Endothelial cell of umbilical vein (primary cell): ENCODE measurements at regions not wholly inside any gene's neighbourhood (a gene's known extent, or its start where the extent isn't known, plus 50 kb on each side); places are given as distances from the start of the nearest gene placed in this dataset.

Source experiments
- EZH2 ChIP-seq: IDR thresholded peaks from 2 replicates; pipeline ENCODE4 v1.6.1; 2012; ENCODE audit warnings: borderline replicate concordance, low read depth, mild to moderate bottlenecking, moderate library complexity, low read length, inconsistent platforms; ENCODE audit not compliant: severe bottlenecking
- TF ChIP-seq, protein P1 (sequence below), 2 donors: IDR thresholded peaks; 1 replicate in 1 of 2; 2 replicates in 1 of 2; pipeline ENCODE4 v1.5.1; 2011; ENCODE audit warnings: low read length in 2 of 2, mild to moderate bottlenecking in 2 of 2, moderate library complexity in 2 of 2, control low read depth in 1 of 2, inconsistent platforms in 1 of 2, low read depth in 1 of 2; ENCODE audit not compliant: insufficient read depth in 1 of 2; ENCODE audit errors: extremely low read depth in 1 of 2

DNA sequence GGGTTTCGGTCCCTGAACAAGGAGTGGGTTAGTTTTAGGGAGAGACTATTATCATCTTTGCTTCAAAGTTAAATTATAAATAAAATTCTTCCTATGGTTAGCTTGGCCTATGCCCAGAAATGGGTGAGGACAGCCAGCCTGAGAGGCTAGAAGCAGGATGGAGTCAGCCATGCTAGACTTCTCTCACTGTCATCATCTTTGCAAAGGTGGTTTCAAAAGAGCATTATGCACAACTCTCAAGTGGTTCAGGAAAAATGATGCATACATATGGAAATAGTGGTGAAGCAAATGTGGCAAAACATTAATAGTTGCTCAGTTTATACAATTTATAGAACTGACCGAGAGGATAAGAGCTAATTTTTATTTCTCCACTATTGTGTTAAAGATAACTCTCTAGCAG lies 124.3 kb upstream of the FOXN2 start:
- no peak for TF ChIP-seq EZH2
- TF ChIP-seq, protein P1, sequence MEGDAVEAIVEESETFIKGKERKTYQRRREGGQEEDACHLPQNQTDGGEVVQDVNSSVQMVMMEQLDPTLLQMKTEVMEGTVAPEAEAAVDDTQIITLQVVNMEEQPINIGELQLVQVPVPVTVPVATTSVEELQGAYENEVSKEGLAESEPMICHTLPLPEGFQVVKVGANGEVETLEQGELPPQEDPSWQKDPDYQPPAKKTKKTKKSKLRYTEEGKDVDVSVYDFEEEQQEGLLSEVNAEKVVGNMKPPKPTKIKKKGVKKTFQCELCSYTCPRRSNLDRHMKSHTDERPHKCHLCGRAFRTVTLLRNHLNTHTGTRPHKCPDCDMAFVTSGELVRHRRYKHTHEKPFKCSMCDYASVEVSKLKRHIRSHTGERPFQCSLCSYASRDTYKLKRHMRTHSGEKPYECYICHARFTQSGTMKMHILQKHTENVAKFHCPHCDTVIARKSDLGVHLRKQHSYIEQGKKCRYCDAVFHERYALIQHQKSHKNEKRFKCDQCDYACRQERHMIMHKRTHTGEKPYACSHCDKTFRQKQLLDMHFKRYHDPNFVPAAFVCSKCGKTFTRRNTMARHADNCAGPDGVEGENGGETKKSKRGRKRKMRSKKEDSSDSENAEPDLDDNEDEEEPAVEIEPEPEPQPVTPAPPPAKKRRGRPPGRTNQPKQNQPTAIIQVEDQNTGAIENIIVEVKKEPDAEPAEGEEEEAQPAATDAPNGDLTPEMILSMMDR (IDR thresholded peaks at IDR 0.05; ENCODE audit: extremely low read depth in 1 of 2, insufficient read depth in 1 of 2, low read depth in 1 of 2, low read length in 2 of 2): no peak
